Liver (tissue), 8 donors: ENCODE measurements at regions not wholly inside any gene's neighbourhood (a gene's known extent, or its start where the extent isn't known, plus 50 kb on each side); places are given as distances from the start of the nearest gene placed in this dataset.

Source experiments
- DNase-seq: peaks from one replicate; pipeline ENCODE4 v3.0.0-alpha.2; 2017; ENCODE audit warnings: low spot score
- H3K27ac ChIP-seq, 2 donors: one replicate each; pipeline ENCODE4 v1.7.0; 2013; ENCODE audit warnings: inconsistent platforms in 2 of 2, low read length in 2 of 2, control low read depth in 1 of 2, low read depth in 1 of 2, mild to moderate bottlenecking in 1 of 2
- H3K27me3 ChIP-seq, 4 donors: one replicate each; pipeline versions ENCODE4 v1.6.1 to v1.7.0; 2013; ENCODE audit warnings: low read length in 3 of 4, inconsistent platforms in 1 of 4, mild to moderate bottlenecking in 1 of 4, moderate library complexity in 1 of 4; ENCODE audit not compliant: control insufficient read depth in 4 of 4, insufficient read depth in 4 of 4
- H3K36me3 ChIP-seq, 4 donors: one replicate each; pipeline versions ENCODE4 v1.6.1 to v1.7.0; 2013; ENCODE audit warnings: low read length in 3 of 4, mild to moderate bottlenecking in 3 of 4, low read depth in 1 of 4, moderate library complexity in 1 of 4; ENCODE audit not compliant: control insufficient read depth in 4 of 4, insufficient read depth in 3 of 4
- H3K4me1 ChIP-seq, 4 donors: one replicate each; pipeline versions ENCODE4 v1.6.1 to v1.7.0; 2013; ENCODE audit warnings: low read length in 3 of 4, mild to moderate bottlenecking in 3 of 4, moderate library complexity in 1 of 4; ENCODE audit not compliant: control insufficient read depth in 4 of 4, insufficient read depth in 4 of 4
- H3K4me3 ChIP-seq, 3 donors: one replicate each; pipeline versions ENCODE4 v1.6.1 to v1.7.0; 2013; ENCODE audit warnings: low read length in 3 of 3, control low read depth in 1 of 3, low read depth in 1 of 3, mild to moderate bottlenecking in 1 of 3
- H3K9ac ChIP-seq, 2 donors: one replicate each; pipeline ENCODE4 v1.7.0; 2013; ENCODE audit warnings: low read length in 2 of 2, mild to moderate bottlenecking in 2 of 2, moderate library complexity in 2 of 2, control low read depth in 1 of 2, low read depth in 1 of 2
- H3K9me3 ChIP-seq, 4 donors: one replicate each; pipeline versions ENCODE4 v1.6.1 to v1.7.0; 2013; ENCODE audit warnings: low read length in 3 of 4; ENCODE audit not compliant: control insufficient read depth in 4 of 4
- ATF3 ChIP-seq: IDR thresholded peaks from 2 replicates; pipeline ENCODE4 v1.6.1; 2016; ENCODE audit warnings: antibody characterized with exemption
- CTCF ChIP-seq: fragments of 150-350 bp; IDR thresholded peaks from 2 replicates; pipeline ENCODE4 v1.5.1; 2017; ENCODE audit warnings: improper control_type of control experiment, low read depth, low read length; ENCODE audit not compliant: missing input control
- EGR1 ChIP-seq, 2 donors: IDR thresholded peaks; 2 replicates each; pipeline ENCODE4 v1.6.1; 2016 to 2018; ENCODE audit warnings: antibody characterized with exemption in 2 of 2, low read depth in 2 of 2
- FOXA1 ChIP-seq: IDR thresholded peaks from 2 replicates; pipeline ENCODE4 v1.6.1; 2016; ENCODE audit warnings: antibody characterized with exemption
- FOXA2 ChIP-seq: IDR thresholded peaks from 2 replicates; pipeline ENCODE4 v1.6.1; 2016; ENCODE audit warnings: antibody characterized with exemption
- GABPA ChIP-seq, 2 donors: IDR thresholded peaks in 1 of 2; conservative IDR thresholded peaks in 1 of 2; 2 replicates each; pipeline ENCODE4 v1.6.1; 2016; ENCODE audit warnings: antibody characterized with exemption in 2 of 2, mild to moderate bottlenecking in 1 of 2, moderate library complexity in 1 of 2
- HNF4A ChIP-seq, 2 donors: conservative IDR thresholded peaks; 2 replicates each; pipeline ENCODE4 v1.6.1; 2016; ENCODE audit warnings: antibody characterized with exemption in 2 of 2, mild to moderate bottlenecking in 2 of 2
- HNF4G ChIP-seq: IDR thresholded peaks from 2 replicates; pipeline ENCODE4 v1.6.1; 2016; ENCODE audit warnings: antibody characterized with exemption
- JUND ChIP-seq, 2 donors: IDR thresholded peaks; 2 replicates each; pipeline ENCODE4 v1.6.1; 2016; ENCODE audit warnings: antibody characterized with exemption in 2 of 2
- NR2F2 ChIP-seq: IDR thresholded peaks from 2 replicates; pipeline ENCODE4 v1.6.1; 2016; ENCODE audit warnings: antibody characterized with exemption
- RAD21 ChIP-seq, 2 donors: IDR thresholded peaks; 2 replicates each; pipeline ENCODE4 v1.6.1; 2016; ENCODE audit warnings: antibody characterized with exemption in 2 of 2, mild to moderate bottlenecking in 2 of 2
- RXRA ChIP-seq, 2 donors: IDR thresholded peaks; 2 replicates each; pipeline ENCODE4 v1.6.1; 2017 to 2018; ENCODE audit warnings: antibody characterized with exemption in 2 of 2, mild to moderate bottlenecking in 1 of 2
- SP1 ChIP-seq: IDR thresholded peaks from 2 replicates; pipeline ENCODE4 v1.6.1; 2018; ENCODE audit warnings: antibody characterized with exemption, mild to moderate bottlenecking
- TAF1 ChIP-seq: conservative IDR thresholded peaks from 2 replicates; pipeline ENCODE4 v1.6.1; 2016; ENCODE audit warnings: antibody characterized with exemption, mild to moderate bottlenecking
- YY1 ChIP-seq: IDR thresholded peaks from 2 replicates; pipeline ENCODE4 v1.6.1; 2016; ENCODE audit warnings: antibody characterized with exemption, mild to moderate bottlenecking
- WGBS: extraction: QIAGEN DNeasy Blood & Tissue Kit; methylation state at CpG from one replicate; pipeline ENCODE4 v1.1.7; 2013; 5-methylcytosine and 5-hydroxymethylcytosine counted together
- TF ChIP-seq, protein P1 (sequence below): IDR thresholded peaks from 2 replicates; pipeline ENCODE4 v1.6.1; 2016; ENCODE audit warnings: antibody characterized with exemption, mild to moderate bottlenecking
- TF ChIP-seq, protein P2 (sequence below): IDR thresholded peaks from 2 replicates; pipeline ENCODE4 v1.6.1; 2016; ENCODE audit warnings: antibody characterized with exemption
- donor health status: healthy.
- donor health status: healthy.
- donor health status: healthy.
- donor health status: healthy.
- donor health status: healthy.

DNA sequence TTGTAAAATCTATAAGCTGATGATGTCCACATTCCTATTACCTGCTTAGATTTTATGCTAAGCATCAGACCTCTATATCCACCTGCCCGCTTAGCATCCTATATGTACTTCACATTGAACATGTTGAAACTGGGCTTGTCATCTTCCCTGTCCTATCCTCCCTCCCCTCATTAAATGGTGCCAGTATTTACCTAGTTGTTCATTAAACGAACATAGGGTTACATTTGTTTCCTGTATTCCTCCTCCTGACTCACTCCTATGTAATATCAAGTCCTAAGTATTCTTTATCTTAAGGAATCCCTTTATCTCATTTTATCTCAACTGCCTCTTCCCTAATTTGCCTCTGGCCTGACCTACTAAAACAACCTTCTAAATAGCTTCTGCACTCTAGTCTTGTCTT, 177.8 kb upstream of the MEF2C start:
- no peak overlapping the region for H3K4me3 ChIP-seq
- no peaks in the 10 kb centered on the region for H3K36me3 ChIP-seq
- TF ChIP-seq JUND (IDR thresholded peaks at IDR 0.05) (no peak), SP1 (no peak), NR2F2 (no peak), RAD21 (IDR thresholded peaks at IDR 0.05) (no peak), YY1 (no peak), FOXA1 (no peak), RXRA (IDR thresholded peaks at IDR 0.05) (no peak), GABPA (IDR thresholded peaks at IDR 0.05 in 1 of 2, conservative IDR thresholded peaks at IDR 0.05 in 1 of 2) (no peak), ATF3 (no peak), CTCF (no peak), FOXA2 (no peak), HNF4G (no peak), HNF4A (conservative IDR thresholded peaks at IDR 0.05) (no peak), TAF1 (no peak)
- TF ChIP-seq, protein P1, sequence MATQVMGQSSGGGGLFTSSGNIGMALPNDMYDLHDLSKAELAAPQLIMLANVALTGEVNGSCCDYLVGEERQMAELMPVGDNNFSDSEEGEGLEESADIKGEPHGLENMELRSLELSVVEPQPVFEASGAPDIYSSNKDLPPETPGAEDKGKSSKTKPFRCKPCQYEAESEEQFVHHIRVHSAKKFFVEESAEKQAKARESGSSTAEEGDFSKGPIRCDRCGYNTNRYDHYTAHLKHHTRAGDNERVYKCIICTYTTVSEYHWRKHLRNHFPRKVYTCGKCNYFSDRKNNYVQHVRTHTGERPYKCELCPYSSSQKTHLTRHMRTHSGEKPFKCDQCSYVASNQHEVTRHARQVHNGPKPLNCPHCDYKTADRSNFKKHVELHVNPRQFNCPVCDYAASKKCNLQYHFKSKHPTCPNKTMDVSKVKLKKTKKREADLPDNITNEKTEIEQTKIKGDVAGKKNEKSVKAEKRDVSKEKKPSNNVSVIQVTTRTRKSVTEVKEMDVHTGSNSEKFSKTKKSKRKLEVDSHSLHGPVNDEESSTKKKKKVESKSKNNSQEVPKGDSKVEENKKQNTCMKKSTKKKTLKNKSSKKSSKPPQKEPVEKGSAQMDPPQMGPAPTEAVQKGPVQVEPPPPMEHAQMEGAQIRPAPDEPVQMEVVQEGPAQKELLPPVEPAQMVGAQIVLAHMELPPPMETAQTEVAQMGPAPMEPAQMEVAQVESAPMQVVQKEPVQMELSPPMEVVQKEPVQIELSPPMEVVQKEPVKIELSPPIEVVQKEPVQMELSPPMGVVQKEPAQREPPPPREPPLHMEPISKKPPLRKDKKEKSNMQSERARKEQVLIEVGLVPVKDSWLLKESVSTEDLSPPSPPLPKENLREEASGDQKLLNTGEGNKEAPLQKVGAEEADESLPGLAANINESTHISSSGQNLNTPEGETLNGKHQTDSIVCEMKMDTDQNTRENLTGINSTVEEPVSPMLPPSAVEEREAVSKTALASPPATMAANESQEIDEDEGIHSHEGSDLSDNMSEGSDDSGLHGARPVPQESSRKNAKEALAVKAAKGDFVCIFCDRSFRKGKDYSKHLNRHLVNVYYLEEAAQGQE = no peak
- TF ChIP-seq, protein P2, sequence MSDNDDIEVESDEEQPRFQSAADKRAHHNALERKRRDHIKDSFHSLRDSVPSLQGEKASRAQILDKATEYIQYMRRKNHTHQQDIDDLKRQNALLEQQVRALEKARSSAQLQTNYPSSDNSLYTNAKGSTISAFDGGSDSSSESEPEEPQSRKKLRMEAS = no peak
- no peak overlapping the region for H3K27ac ChIP-seq
- WGBS = 64% methylated on average over 2 of the region's 2 CpGs
- no peak overlapping the region for H3K9ac ChIP-seq
- no peak for DNase-seq
- no peaks in the 10 kb centered on the region for H3K9me3 ChIP-seq
- no peaks in the 10 kb centered on the region for H3K27me3 ChIP-seq
- no peaks in the 10 kb centered on the region for H3K4me1 ChIP-seq

- Histone ChIP-seq H3K9me3 (no peaks in the 10 kb centered on the region), H3K4me3 (no peak overlapping the region), H3K27ac (no peak overlapping the region), H3K36me3 (no peaks in the 10 kb centered on the region), H3K4me1 (no peaks in the 10 kb centered on the region), H3K9ac (no peak overlapping the region), H3K27me3 (no peaks in the 10 kb centered on the region)
- WGBS = 67% methylated on average over 1 of the region's 1 CpG
- DNase-seq = no peak
- TF ChIP-seq RAD21 (IDR thresholded peaks at IDR 0.05) (no peak), FOXA2 (no peak), NR2F2 (no peak), RXRA (IDR thresholded peaks at IDR 0.05) (no peak), CTCF (no peak), EGR1 (IDR thresholded peaks at IDR 0.05; ENCODE audit: low read depth in 2 of 2) (no peak), YY1 (no peak), JUND (IDR thresholded peaks at IDR 0.05) (no peak), HNF4A (conservative IDR thresholded peaks at IDR 0.05) (no peak), SP1 (no peak), TAF1 (no peak)
- TF ChIP-seq, protein P1 = no peak
- TF ChIP-seq, protein P2 = no peak
Observed at GRCh38 chr5:89059274-89059673, 176.3 kb upstream of the MEF2C start.
